HUES64 (cell line): ENCODE measurements at regions not wholly inside any gene's neighbourhood (a gene's known extent, or its start where the extent isn't known, plus 50 kb on each side); places are given as distances from the start of the nearest gene placed in this dataset.

Experiments used
- H3K27ac ChIP-seq: 2 replicates; pipeline ENCODE4 v1.7.0; 2013; ENCODE audit warnings: low read depth, low read length, inconsistent platforms
- H3K27me3 ChIP-seq: 2 replicates; pipeline ENCODE4 v1.6.1; 2013; ENCODE audit warnings: mild to moderate bottlenecking, low read length; ENCODE audit not compliant: insufficient read depth
- H3K36me3 ChIP-seq: 2 replicates; pipeline ENCODE4 v1.6.1; 2013; ENCODE audit warnings: mild to moderate bottlenecking, low read length; ENCODE audit not compliant: insufficient read depth
- H3K4me1 ChIP-seq: 2 replicates; pipeline ENCODE4 v1.6.1; 2013; ENCODE audit warnings: mild to moderate bottlenecking, low read length, moderate library complexity; ENCODE audit not compliant: insufficient read depth
- H3K4me3 ChIP-seq: 2 replicates; pipeline ENCODE4 v1.5.1; 2013; ENCODE audit warnings: mild to moderate bottlenecking, low read length, moderate library complexity
- H3K9ac ChIP-seq: 2 replicates; pipeline ENCODE4 v1.6.1; 2013; ENCODE audit warnings: mild to moderate bottlenecking, low read depth, low read length
- H3K9me3 ChIP-seq: 2 replicates; pipeline ENCODE4 v1.6.1; 2013; ENCODE audit warnings: low read depth, low read length; ENCODE audit not compliant: insufficient read depth
- WGBS: fragments of 150-250, 120-280 bp; methylation state at CpG from one replicate; pipeline ENCODE4 v1.1.7; 2013; ENCODE audit warnings: missing lambda C conversion rate; 5-methylcytosine and 5-hydroxymethylcytosine counted together

GRCh38 chr4:186012071-186012470 lies 56.9 kb upstream of the TLR3 start:
- Histone ChIP-seq H3K4me1 (peaks cover 21% of the 10 kb centered on the region), H3K4me3 (no peak overlapping the region), H3K27me3 (no peaks in the 10 kb centered on the region), H3K27ac (no peak overlapping the region), H3K36me3 (no peaks in the 10 kb centered on the region), H3K9ac (no peak overlapping the region), H3K9me3 (no peaks in the 10 kb centered on the region)
- WGBS = 96% methylated on average over 14 of the region's 14 CpGs

GRCh38 chr4:186013419-186014186 lies 55.4 kb upstream of the TLR3 start:
- peak overlapping the region; percentile 16 for H3K9ac ChIP-seq
- no peak overlapping the region for H3K4me3 ChIP-seq
- whole genome bisulfite sequencing = 53% methylated on average over 7 of the region's 8 CpGs
- no peaks in the 10 kb centered on the region for H3K27me3 ChIP-seq
- H3K36me3 ChIP-seq = no peaks in the 10 kb centered on the region
- peak overlapping the region; percentile 91 for H3K27ac ChIP-seq
- peaks cover 21% of the 10 kb centered on the region for H3K4me1 ChIP-seq
- H3K9me3 ChIP-seq = no peaks in the 10 kb centered on the region

- Histone ChIP-seq H3K27ac (no peak overlapping the region; the same call in 1 of the 2 replicates), H3K9ac (no peak overlapping the region), H3K4me3 (no peak overlapping the region), H3K4me1 (peaks cover 21% of the 10 kb centered on the region), H3K36me3 (no peaks in the 10 kb centered on the region), H3K27me3 (no peaks in the 10 kb centered on the region), H3K9me3 (no peaks in the 10 kb centered on the region)
- 86% methylated on average over 12 of the region's 12 CpGs for WGBS
Observed at GRCh38 chr4:186015212-186015817, 53.6 kb upstream of the TLR3 start.

GRCh38 chr4:186016796-186017195 lies 52.2 kb upstream of the TLR3 start:
- 90% methylated on average over 4 of the region's 4 CpGs for WGBS
- H3K4me3 ChIP-seq = no peak overlapping the region
- H3K27ac ChIP-seq = no peak overlapping the region

GRCh38 chr4:186017801-186018200 lies 51.2 kb upstream of the TLR3 start:
- WGBS = 72% methylated on average over 6 of the region's 6 CpGs
- H3K4me3 ChIP-seq = no peak overlapping the region
- H3K27ac ChIP-seq = no peak overlapping the region
- no peak overlapping the region for H3K9ac ChIP-seq
- no peaks in the 10 kb centered on the region for H3K36me3 ChIP-seq
- peaks cover 19% of the 10 kb centered on the region for H3K4me1 ChIP-seq
- H3K27me3 ChIP-seq = no peaks in the 10 kb centered on the region
- H3K9me3 ChIP-seq = no peaks in the 10 kb centered on the region

More at GRCh38 chr4:186016796-186017195, 52.2 kb upstream of the TLR3 start:
- Histone ChIP-seq H3K27me3 (no peaks in the 10 kb centered on the region), H3K9ac (no peak overlapping the region), H3K9me3 (no peaks in the 10 kb centered on the region), H3K36me3 (no peaks in the 10 kb centered on the region), H3K4me1 (peaks cover 21% of the 10 kb centered on the region)

- H3K36me3 ChIP-seq = no peaks in the 10 kb centered on the region
- H3K4me3 ChIP-seq = no peak overlapping the region
- H3K9me3 ChIP-seq = no peaks in the 10 kb centered on the region
- H3K27ac ChIP-seq = no peak overlapping the region
- no peak overlapping the region for H3K9ac ChIP-seq
- H3K27me3 ChIP-seq = no peaks in the 10 kb centered on the region
- peaks cover 15% of the 10 kb centered on the region for H3K4me1 ChIP-seq
- 90% methylated on average over 3 of the region's 3 CpGs for WGBS
Observed at GRCh38 chr4:186018261-186018660, 50.7 kb upstream of the TLR3 start.

GRCh38 chr4:186018784-186019183 lies 50.2 kb upstream of the TLR3 start:
- WGBS = 89% methylated on average over 2 of the region's 2 CpGs
- Histone ChIP-seq H3K9ac (no peak overlapping the region), H3K36me3 (no peaks in the 10 kb centered on the region), H3K4me3 (no peak overlapping the region), H3K27ac (no peak overlapping the region), H3K4me1 (peaks cover 10% of the 10 kb centered on the region), H3K27me3 (no peaks in the 10 kb centered on the region), H3K9me3 (no peaks in the 10 kb centered on the region)
